ENCODE measurements at regions not wholly inside any gene's neighbourhood (a gene's known extent, or its start where the extent isn't known, plus 50 kb on each side); places are given as distances from the start of the nearest gene placed in this dataset.
"Not testable (repeated sequence)": the region's sequence is repeated elsewhere in the genome, so short reads cannot be mapped to it uniquely, and the experiment has no call there.

GRCh38 chr6:22366214-22366613, 69.4 kb upstream of the PRL start:
- 100% methylated on average over 2 of the region's 4 CpGs for WGBS (ENCODE audit: insufficient coverage, low lambda C conversion rate)

GRCh38 chr6:22367346-22367745, 70.5 kb upstream of the PRL start:
- WGBS (ENCODE audit: insufficient coverage, low lambda C conversion rate): 50% methylated on average over 1 of the region's 1 CpG
- no peak for DNase-seq
- H3K27ac ChIP-seq (ENCODE audit: low read length): no peak overlapping the region
- H3K36me3 ChIP-seq (ENCODE audit: control insufficient read depth, insufficient read depth, low read length): no peaks in the 10 kb centered on the region
- H3K4me3 ChIP-seq (ENCODE audit: low read length): no peak overlapping the region
- H3K27me3 ChIP-seq (ENCODE audit: control insufficient read depth, insufficient read depth, low read length): no peaks in the 10 kb centered on the region
- H3K4me1 ChIP-seq (ENCODE audit: control insufficient read depth, insufficient read depth, low read length): peaks cover 4% of the 10 kb centered on the region
- H3K9me3 ChIP-seq (ENCODE audit: control insufficient read depth, low read depth, low read length): no peaks in the 10 kb centered on the region

More at GRCh38 chr6:22366214-22366613, 69.4 kb upstream of the PRL start:
- Histone ChIP-seq H3K27ac (ENCODE audit: low read length) (peak overlapping the region; percentile 50), H3K9me3 (ENCODE audit: control insufficient read depth, low read depth, low read length) (no peaks in the 10 kb centered on the region), H3K4me1 (ENCODE audit: control insufficient read depth, insufficient read depth, low read length) (peaks cover 4% of the 10 kb centered on the region), H3K36me3 (ENCODE audit: control insufficient read depth, insufficient read depth, low read length) (no peaks in the 10 kb centered on the region), H3K4me3 (ENCODE audit: low read length) (no peak overlapping the region), H3K27me3 (ENCODE audit: control insufficient read depth, insufficient read depth, low read length) (no peaks in the 10 kb centered on the region)
- peak; percentile 29 to 32 for DNase-seq

- H3K4me1 ChIP-seq (ENCODE audit: control insufficient read depth, insufficient read depth, low read length): peaks cover 4% of the 10 kb centered on the region
- DNase-seq: no peak
- H3K9me3 ChIP-seq (ENCODE audit: control insufficient read depth, low read depth, low read length): no peaks in the 10 kb centered on the region
- no peak overlapping the region for H3K4me3 ChIP-seq (ENCODE audit: low read length)
- H3K27me3 ChIP-seq (ENCODE audit: control insufficient read depth, insufficient read depth, low read length): no peaks in the 10 kb centered on the region
- H3K27ac ChIP-seq (ENCODE audit: low read length): no peak overlapping the region
- no peaks in the 10 kb centered on the region for H3K36me3 ChIP-seq (ENCODE audit: control insufficient read depth, insufficient read depth, low read length)
- WGBS (ENCODE audit: insufficient coverage, low lambda C conversion rate): 86% methylated on average over 1 of the region's 1 CpG
Observed at GRCh38 chr6:22368794-22369193, 72.0 kb upstream of the PRL start.

GRCh38 chr6:22372922-22373321, 76.1 kb upstream of the PRL start:
- no peak for DNase-seq
- no peak overlapping the region for H3K27ac ChIP-seq (ENCODE audit: low read length)

GRCh38 chr6:22374950-22375349, 78.1 kb upstream of the PRL start:
- H3K4me1 ChIP-seq (ENCODE audit: control insufficient read depth, insufficient read depth, low read length); DNase-seq; H3K4me3 ChIP-seq (ENCODE audit: low read length); H3K27ac ChIP-seq (ENCODE audit: low read length); H3K9me3 ChIP-seq (ENCODE audit: control insufficient read depth, low read depth, low read length); H3K27me3 ChIP-seq (ENCODE audit: control insufficient read depth, insufficient read depth, low read length); H3K36me3 ChIP-seq (ENCODE audit: control insufficient read depth, insufficient read depth, low read length): not testable (repeated sequence)
- 90% methylated on average over 2 of the region's 2 CpGs for WGBS (ENCODE audit: insufficient coverage, low lambda C conversion rate)

More at GRCh38 chr6:22372922-22373321, 76.1 kb upstream of the PRL start:
- Histone ChIP-seq H3K4me1 (ENCODE audit: control insufficient read depth, insufficient read depth, low read length) (no peaks in the 10 kb centered on the region), H3K27me3 (ENCODE audit: control insufficient read depth, insufficient read depth, low read length) (no peaks in the 10 kb centered on the region), H3K9me3 (ENCODE audit: control insufficient read depth, low read depth, low read length) (no peaks in the 10 kb centered on the region), H3K4me3 (ENCODE audit: low read length) (no peak overlapping the region), H3K36me3 (ENCODE audit: control insufficient read depth, insufficient read depth, low read length) (no peaks in the 10 kb centered on the region)
- WGBS (ENCODE audit: insufficient coverage, low lambda C conversion rate): no CpG with 5 or more reads among the region's 2 CpGs

- H3K4me3 ChIP-seq (ENCODE audit: low read length); H3K4me1 ChIP-seq (ENCODE audit: control insufficient read depth, insufficient read depth, low read length); H3K9me3 ChIP-seq (ENCODE audit: control insufficient read depth, low read depth, low read length); H3K36me3 ChIP-seq (ENCODE audit: control insufficient read depth, insufficient read depth, low read length); H3K27me3 ChIP-seq (ENCODE audit: control insufficient read depth, insufficient read depth, low read length); H3K27ac ChIP-seq (ENCODE audit: low read length); DNase-seq: not testable (repeated sequence)
Observed at GRCh38 chr6:22376293-22376692, 79.5 kb upstream of the PRL start.

GRCh38 chr6:22378536-22378935, 81.7 kb upstream of the PRL start:
- WGBS (ENCODE audit: insufficient coverage, low lambda C conversion rate): no CpG with 5 or more reads among the region's 1 CpG
- H3K27me3 ChIP-seq (ENCODE audit: control insufficient read depth, insufficient read depth, low read length); H3K36me3 ChIP-seq (ENCODE audit: control insufficient read depth, insufficient read depth, low read length); H3K27ac ChIP-seq (ENCODE audit: low read length); H3K9me3 ChIP-seq (ENCODE audit: control insufficient read depth, low read depth, low read length); H3K4me3 ChIP-seq (ENCODE audit: low read length); H3K4me1 ChIP-seq (ENCODE audit: control insufficient read depth, insufficient read depth, low read length); DNase-seq: not testable (repeated sequence)

GRCh38 chr6:22380236-22380635, 83.4 kb upstream of the PRL start:
- no peaks in the 10 kb centered on the region for H3K36me3 ChIP-seq (ENCODE audit: control insufficient read depth, insufficient read depth, low read length)
- whole genome bisulfite sequencing (ENCODE audit: insufficient coverage, low lambda C conversion rate): no CpG with 5 or more reads among the region's 3 CpGs

GRCh38 chr6:22381845-22382544, 85.2 kb upstream of the PRL start:
- Histone ChIP-seq H3K36me3 (ENCODE audit: control insufficient read depth, insufficient read depth, low read length) (no peaks in the 10 kb centered on the region), H3K27me3 (ENCODE audit: control insufficient read depth, insufficient read depth, low read length) (no peaks in the 10 kb centered on the region), H3K4me3 (ENCODE audit: low read length) (no peak overlapping the region), H3K9me3 (ENCODE audit: control insufficient read depth, low read depth, low read length) (no peaks in the 10 kb centered on the region), H3K4me1 (ENCODE audit: control insufficient read depth, insufficient read depth, low read length) (no peaks in the 10 kb centered on the region), H3K27ac (ENCODE audit: low read length) (no peak overlapping the region)
- WGBS (ENCODE audit: insufficient coverage, low lambda C conversion rate): 60% methylated on average over 1 of the region's 9 CpGs
- DNase-seq: no peak

More at GRCh38 chr6:22380236-22380635, 83.4 kb upstream of the PRL start:
- H3K4me1 ChIP-seq (ENCODE audit: control insufficient read depth, insufficient read depth, low read length): no peaks in the 10 kb centered on the region
- no peak for DNase-seq
- no peak overlapping the region for H3K4me3 ChIP-seq (ENCODE audit: low read length)
- no peak overlapping the region for H3K27ac ChIP-seq (ENCODE audit: low read length)
- H3K9me3 ChIP-seq (ENCODE audit: control insufficient read depth, low read depth, low read length): no peaks in the 10 kb centered on the region
- no peaks in the 10 kb centered on the region for H3K27me3 ChIP-seq (ENCODE audit: control insufficient read depth, insufficient read depth, low read length)

- 100% methylated on average over 1 of the region's 6 CpGs for WGBS (ENCODE audit: insufficient coverage, low lambda C conversion rate)
- H3K4me3 ChIP-seq (ENCODE audit: low read length): no peak overlapping the region
- no peaks in the 10 kb centered on the region for H3K36me3 ChIP-seq (ENCODE audit: control insufficient read depth, insufficient read depth, low read length)
- H3K27ac ChIP-seq (ENCODE audit: low read length): no peak overlapping the region
- no peaks in the 10 kb centered on the region for H3K4me1 ChIP-seq (ENCODE audit: control insufficient read depth, insufficient read depth, low read length)
- no peak for DNase-seq
- H3K9me3 ChIP-seq (ENCODE audit: control insufficient read depth, low read depth, low read length): no peaks in the 10 kb centered on the region
- no peaks in the 10 kb centered on the region for H3K27me3 ChIP-seq (ENCODE audit: control insufficient read depth, insufficient read depth, low read length)
Observed at GRCh38 chr6:22383016-22383415, 86.2 kb upstream of the PRL start.

GRCh38 chr6:22392711-22393110, 95.9 kb upstream of the PRL start:
- no peaks in the 10 kb centered on the region for H3K9me3 ChIP-seq (ENCODE audit: control insufficient read depth, low read depth, low read length)
- H3K27me3 ChIP-seq (ENCODE audit: control insufficient read depth, insufficient read depth, low read length): no peaks in the 10 kb centered on the region
- 100% methylated on average over 2 of the region's 8 CpGs for WGBS (ENCODE audit: insufficient coverage, low lambda C conversion rate)
- no peak overlapping the region for H3K4me3 ChIP-seq (ENCODE audit: low read length)
- H3K27ac ChIP-seq (ENCODE audit: low read length): no peak overlapping the region
- no peaks in the 10 kb centered on the region for H3K36me3 ChIP-seq (ENCODE audit: control insufficient read depth, insufficient read depth, low read length)
- no peak for DNase-seq
- H3K4me1 ChIP-seq (ENCODE audit: control insufficient read depth, insufficient read depth, low read length): no peaks in the 10 kb centered on the region

Data from large intestine (tissue), 3 donors.